EL (cell line): ENCODE measurements at regions not wholly inside any gene's neighbourhood (a gene's known extent, or its start where the extent isn't known, plus 50 kb on each side); places are given as distances from the start of the nearest gene placed in this dataset.

ENCODE experiments used
- DNase-seq: peaks from one replicate; pipeline ENCODE4 v3.0.0-alpha.2; 2016

DNA sequence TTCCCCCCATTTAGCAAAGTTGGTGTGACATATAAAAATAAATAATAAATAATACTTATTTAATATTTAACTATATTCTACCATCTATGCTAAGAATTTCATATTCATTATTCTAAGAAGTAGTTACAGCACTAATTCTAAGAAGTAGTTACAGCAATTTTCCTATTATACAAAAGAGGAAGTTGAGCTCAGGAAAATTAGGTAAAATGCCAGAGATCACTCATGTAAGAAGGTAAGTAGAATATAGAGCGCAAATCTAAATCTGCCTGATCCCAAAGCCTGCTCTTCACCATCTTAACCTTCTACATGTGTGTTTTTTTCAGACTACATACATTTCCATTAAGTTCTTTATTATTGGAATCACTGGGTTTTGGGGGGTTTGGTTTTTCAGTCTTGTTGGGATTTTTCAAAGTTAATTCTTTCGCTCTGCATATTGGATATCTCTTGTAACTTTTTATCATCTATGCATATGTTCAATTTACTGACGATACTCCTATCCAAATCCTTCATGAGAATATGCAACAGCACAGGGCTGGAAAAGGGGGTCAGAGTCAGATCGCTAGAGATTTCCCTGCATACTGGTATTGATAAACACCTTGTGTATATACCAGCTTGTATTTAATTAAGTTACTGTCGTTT lies 852.1 kb downstream of the MAT2B start:
- no peak for DNase-seq

DNA sequence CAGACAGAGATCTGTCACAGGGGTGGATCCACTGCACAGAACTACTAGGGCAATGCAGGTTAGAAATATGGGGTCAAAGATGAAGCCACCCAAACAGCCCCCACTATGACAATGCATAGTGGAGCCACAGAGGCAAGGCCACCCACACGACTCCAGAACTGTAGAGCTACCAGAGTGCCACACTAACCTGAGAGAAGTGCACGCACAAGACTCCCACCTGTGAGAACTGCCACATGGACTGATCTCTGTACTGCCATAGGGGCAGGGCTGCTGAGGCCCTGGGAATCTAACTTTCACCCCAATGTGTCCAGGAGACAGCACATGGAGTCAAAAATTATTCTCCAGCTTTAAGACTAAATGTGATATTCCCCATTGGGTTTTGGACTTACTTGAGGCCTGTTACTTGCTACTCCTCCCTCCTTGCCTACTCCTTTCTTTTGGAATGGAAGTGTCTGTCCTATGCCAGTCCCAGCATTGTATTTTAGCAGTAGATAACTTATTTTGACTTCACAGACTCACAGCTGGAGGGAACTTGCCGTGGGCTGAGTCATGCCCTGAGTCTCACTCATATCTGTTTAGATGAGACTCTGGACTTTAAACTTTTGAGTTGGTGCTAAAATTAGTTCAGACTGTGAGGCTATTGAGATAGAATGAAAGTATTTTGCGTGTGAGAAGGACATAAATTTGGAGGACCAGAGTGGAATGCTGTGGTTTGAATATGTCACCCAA lies 853.3 kb downstream of the MAT2B start:
- no peak for DNase-seq

DNA sequence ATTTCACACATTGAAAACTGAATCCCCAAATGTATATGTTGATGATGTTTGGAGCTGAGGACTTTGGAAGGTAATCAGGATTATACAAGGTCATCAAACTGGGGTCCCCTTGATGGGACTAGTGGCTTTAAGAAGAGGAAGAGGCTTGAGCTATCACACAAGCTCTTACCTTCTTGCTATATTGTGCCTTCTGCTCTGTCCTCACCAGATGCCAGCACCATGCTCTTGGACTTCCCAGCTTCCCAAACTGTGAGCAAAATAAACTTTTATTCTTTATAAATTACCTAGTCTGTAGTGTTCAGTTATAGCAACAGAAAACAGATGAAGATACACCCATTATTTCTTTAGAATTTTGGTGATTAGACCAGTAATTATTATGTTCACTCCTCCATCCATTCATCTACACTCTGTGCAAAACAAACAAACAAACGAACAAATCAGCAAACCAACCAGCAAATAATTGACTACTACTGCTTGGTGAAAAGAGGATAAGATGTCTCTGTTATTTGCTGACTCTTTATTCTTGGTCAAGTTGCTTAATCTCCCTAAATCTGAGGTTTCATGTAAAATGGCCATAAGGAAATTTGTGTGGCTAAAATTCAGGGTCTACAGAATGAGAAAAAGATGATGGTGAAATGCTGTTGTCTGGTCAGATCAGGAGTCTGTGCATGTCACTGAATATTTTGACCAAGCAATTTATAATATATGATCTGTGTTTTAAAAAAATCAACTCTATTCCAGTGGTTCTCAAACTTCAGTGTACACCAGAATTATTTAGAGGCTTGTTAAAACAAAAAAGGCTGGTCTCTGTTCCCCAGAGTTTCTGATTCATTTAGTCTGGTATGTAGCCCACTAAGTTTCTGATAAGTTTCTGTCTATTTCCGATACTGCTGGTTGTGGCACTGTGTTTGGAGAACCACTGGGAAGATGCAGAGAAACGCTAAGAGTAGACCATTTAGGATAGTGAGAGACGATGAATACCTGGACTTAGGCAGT lies 854.1 kb downstream of the MAT2B start:
- no peak for DNase-seq

DNA sequence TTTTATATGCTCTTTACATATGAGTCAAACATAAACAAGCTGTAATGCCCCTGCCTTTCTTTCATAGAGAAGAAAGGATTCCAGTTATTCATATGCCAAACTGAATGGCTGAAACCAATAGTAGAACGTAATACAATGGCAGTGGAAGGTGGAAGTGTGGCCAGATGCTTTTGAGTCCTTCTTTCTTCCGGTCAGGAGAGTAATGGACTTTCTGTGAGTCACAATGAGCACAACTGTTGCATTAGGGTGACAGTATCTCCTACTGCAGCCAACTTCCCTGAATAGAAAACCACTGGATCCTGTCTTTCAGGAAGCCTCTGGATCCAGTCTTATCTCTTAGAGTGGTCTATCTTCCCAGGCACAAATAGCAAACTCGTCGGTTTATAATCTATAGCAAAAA lies 855.2 kb downstream of the MAT2B start:
- DNase-seq, result no peak

DNA sequence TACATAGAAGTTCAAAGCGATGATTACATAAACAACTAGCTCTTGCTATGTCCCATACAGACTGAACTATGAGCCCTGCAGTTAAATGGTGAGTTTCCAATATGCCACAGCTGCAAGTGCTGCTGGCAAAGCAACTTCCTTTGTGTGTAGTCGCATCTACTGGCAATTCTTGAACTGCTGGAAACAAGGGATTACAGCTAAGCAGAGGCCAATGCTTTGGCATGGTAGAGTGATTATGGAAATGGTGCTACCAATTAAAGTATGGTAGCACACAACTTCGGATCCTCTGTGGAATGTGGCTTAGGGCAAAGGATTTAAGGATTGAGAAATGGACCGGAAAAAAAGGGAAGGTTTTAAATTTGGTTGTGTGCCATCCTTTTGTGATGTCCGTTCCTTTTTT lies 856.6 kb downstream of the MAT2B start:
- no peak for DNase-seq

DNA sequence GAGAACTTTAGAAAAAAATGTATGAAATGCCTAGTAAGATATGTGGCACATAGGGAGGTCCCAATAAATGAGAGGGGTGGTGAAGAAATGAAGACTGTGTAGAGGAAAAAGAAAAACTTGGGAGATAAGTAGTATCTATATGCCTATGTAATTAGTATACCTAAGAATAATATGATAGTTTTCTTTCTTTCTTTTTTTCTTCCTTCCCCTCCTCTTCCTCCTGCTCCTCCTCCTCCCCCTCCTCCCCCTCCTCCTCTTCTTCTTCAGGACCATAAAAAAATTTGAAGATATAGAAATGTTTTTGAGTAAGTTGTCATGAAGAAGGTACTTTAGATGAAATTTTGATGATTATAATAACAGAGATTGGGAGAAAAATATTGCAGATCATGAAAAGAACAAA lies 857.4 kb downstream of the MAT2B start:
- no peak for DNase-seq

DNA sequence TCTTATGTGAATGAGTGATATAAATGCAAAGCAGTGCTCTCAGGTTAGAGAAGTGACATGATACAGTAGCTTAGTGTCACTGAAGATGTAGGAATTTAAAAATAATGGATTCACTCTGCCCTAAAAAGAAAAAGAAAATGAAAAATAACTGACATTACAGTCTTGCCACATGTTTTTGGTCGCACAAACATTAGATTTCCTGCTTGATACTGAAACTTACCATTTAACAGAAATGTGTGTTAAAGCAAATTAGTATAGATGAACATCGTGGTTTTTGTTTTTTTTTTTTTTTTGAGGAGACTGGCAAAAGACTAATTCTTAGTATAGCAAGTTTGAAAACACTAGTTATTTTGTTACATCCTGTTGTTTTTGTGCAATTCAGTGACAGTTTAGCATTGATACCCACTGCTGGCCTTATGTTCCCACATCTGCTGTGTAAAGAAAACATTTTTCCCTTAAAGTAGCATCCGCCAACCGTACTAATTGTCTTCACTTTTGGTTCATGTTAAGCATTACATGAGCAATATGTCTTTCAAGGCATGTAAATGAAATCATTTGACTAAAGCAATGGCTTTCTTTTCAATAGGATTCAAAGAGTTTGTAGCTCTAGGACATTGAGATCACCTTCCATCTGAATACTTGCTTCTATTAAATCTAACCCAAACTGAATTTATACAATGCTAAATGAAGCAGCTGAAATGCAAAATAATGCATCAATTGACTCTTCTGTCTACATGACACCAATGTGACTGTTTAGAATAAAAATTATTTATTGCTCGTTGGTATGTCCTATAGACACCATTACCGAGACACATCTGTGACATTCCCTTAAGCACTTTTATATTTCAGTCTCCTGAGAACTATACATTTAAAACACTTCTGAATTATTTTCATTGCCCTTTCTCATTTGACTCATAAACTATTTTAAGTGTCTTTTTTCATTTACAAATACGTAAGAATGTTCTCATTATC lies 859.1 kb downstream of the MAT2B start:
- DNase-seq, result no peak

DNA sequence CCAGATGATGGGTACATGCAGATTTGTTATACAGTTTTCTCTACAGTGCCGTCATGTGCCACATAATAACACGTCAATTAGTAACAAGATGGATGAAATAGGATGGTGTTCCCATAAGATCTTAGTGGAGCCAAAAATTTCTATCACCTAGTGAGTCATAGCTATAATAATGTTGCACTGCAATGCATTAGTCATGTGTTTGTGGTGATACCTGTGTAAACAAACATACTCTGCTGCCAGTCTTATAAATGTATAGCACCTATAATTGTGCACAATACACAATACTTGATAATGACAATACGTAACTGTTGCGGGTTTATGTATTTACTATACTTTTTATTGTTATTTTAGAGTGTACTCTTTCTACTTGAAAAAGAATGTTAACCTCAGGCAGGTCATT lies 865.4 kb downstream of the MAT2B start:
- DNase-seq, result no peak

DNA sequence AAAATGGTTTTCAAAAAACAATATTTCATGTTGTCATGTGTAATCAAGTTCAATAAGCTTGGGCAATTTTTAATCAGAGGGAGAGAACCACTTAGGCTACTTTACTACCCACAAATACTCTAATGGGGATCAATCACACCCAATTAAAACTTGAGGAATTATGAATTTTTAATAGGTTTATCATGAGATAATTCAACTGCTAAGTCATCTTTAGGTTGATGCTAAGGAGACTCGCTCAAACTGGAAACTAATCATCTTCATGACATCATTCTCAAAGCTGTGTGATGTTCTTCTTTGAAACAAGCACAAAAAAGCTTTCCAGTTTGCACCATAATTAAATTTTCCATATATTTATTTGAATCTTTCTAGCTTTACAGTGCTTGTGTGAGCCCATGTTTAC lies 867.5 kb downstream of the MAT2B start:
- DNase-seq, result no peak

DNA sequence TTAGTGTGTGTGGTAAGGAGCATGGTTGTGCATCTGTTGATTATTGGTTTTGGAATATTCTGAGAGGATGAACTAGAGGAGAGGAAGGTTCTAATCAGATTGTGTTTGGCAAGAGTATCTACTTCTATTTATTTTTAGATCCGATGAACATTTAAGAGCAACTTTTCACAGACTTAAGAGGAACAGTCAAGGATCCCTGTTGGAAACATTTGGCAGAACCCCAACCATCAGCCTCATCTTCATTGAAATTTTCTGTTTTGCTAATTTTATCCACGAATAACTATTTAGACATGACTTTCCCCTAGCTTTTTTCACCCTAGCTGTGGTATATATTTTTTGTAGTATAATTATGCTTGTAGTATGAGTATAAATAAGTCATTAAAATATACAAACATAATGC lies 868.5 kb downstream of the MAT2B start:
- DNase-seq, result no peak

DNA sequence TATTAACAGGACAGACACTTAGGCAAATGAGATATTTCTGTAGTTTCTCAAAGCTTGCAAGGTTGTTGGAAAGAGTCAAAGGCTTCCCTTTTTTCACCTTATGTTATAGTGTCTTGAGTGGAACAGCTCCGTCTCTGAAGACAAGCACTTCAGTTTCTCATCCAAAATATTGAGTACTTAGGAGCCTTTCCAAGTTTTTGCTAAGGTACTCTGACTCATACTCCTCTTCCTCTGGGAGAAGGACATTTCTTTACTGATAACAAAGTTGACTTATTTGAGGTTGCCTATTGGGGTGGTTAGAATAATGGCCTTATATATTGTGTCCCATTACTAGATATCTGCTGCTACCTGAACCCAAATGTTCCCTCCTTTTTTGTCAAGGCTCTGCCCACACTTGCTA lies 869.6 kb downstream of the MAT2B start:
- DNase-seq, result no peak

DNA sequence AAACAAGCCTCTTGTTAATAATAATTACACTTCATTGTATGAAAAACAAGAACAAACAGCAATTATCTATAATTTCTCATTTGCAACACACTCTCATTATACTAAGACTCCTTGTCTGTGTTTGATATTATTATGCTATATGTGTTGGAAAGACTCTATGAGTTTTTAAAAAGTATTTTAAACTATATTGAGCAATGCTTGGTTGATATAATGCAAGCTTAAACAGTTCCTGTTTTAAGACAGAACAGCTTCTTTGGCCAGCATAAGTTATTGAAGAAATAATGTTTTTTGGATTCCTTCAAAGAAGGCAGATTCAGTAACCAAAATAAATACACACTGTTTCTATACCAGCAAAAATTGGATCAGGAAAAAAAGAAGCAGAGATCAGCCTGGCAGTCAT lies 871.4 kb downstream of the MAT2B start:
- DNase-seq, result no peak

DNA sequence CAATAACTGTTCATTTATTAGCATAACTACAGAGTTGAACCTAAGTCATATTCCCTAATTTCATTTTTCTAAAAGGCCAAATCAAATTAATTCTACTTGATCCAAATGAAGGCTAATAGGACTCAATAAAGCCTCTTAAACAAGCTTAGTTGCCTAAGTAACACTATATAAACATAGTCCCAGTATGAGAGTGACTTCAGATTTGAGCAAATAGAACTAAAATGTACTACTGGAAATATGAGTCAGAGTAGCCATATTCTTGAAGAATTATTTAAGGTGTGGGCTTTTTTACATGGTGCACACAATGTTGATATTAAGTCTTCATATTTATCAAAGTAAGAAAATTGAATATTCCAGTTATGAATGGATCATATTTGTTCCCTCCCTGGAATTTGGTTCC lies 872.3 kb downstream of the MAT2B start:
- no peak for DNase-seq

DNA sequence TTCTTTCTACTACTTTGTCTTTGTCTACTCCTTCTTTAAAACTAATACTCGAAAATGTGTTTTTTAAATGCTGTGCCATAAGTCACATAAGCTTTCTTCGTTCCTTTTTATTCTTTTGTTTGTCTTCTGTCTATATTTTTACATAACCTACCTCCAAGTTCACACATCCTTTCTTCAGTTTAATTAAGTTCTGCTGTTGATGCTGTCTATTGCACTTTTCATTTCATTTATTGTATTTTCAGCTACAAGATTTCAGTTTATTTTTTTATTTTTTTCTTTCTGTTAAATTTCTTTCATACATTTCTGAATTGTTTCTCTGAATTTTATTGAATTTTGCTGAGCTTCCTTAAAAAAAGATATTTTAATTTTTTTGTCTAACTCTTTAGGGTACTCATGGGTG lies 878.2 kb downstream of the MAT2B start:
- no peak for DNase-seq

DNA sequence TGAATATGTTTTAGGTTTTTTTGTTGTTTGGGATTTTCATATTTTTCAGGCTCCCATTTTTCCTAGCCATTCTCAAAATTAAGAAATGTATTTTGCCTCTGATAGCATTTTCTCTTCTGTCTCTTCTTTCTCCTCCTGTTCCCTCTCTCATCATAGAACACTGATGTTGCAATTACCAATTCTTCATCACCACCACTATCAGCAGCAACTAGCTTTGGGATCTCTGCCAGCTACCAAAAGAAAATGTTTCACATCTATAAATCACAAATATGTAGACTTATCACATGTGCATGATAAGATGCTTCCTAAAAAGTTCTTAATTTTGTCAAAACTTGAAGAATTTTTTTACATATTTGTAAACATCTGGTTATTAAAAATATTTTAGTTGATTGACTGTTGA lies 887.1 kb downstream of the MAT2B start:
- no peak for DNase-seq

DNA sequence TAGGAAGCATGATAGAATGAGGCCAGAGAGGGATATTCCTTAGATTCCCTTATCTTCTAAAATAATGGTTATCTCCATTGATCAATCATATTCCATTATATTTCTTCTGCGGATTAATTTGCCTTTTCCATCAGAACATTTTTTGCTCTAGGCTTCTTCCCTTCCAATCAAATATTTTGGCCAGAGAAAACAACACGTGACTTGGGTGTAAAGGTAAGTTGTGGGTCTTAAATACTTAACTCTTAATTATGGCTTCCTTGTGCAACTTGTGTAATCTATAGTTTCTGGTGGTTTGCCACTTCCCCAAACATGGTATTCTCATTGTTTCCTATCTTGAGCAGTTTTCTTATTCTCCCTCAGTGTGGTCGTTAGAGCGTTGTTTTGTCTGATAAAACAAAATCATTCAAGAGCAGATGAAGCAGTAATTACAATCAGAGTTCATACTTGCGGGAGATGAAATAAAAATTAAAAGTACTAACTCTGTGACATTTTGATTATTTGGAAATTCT lies 889.3 kb downstream of the MAT2B start:
- DNase-seq, result no peak

DNA sequence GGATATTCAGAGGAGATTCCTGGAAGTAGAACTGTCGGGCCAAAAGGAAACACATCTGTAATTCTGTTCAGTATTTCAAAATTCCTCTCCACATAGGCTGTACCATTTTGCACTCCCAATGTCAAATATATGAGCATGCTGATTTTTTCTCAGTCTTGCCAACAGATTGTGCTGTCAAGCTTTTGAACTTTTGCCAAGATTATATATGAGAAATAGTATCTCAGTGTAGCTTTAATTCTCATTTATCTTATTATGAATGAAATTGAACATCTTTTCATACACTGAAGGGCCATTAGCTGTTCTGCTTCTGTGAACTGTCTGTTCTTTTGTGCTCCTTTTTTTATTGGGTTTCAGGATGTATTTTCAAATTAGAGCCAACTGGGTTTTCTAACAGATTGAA lies 907.1 kb downstream of the MAT2B start:
- DNase-seq, result no peak

DNA sequence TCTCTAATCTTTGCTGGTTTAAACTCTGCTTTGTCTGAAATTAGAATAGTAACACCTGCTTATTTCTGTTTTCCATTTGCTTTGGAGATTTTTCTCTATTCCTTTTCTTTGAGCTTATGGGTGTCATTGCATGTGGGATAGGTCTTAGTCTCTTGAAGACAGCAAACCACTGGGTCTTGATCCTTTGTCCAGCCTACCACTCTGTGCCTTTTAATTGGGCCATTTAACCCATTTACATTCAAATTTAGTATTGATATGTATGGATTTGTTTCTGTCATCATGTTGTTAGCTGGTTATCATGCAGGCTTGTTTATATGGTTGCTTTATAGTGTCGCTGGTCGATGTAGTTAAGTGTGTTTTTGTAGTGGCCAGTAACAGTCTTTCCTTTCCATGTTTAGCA lies 914.7 kb downstream of the MAT2B start:
- DNase-seq, result no peak

DNA sequence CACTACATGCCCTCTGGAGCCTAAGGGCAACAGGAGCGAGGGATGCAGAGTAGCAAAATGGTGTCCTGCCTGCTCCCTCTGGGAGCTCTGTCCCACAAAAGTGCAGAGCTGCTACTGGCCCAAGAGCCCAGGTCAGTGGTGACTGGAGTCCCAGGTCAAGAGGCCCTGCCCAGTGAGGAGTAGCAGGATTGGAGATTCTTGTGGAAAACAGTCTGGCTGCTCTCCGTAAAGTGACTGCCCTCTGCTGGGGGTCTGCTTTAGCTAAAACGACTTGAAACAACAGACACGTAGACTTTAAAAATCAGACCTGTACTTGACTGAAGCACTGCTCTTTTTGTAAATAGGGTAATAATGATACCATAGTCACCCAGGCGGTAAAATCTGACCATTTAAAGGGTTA lies 917.0 kb downstream of the MAT2B start:
- no peak for DNase-seq

DNA sequence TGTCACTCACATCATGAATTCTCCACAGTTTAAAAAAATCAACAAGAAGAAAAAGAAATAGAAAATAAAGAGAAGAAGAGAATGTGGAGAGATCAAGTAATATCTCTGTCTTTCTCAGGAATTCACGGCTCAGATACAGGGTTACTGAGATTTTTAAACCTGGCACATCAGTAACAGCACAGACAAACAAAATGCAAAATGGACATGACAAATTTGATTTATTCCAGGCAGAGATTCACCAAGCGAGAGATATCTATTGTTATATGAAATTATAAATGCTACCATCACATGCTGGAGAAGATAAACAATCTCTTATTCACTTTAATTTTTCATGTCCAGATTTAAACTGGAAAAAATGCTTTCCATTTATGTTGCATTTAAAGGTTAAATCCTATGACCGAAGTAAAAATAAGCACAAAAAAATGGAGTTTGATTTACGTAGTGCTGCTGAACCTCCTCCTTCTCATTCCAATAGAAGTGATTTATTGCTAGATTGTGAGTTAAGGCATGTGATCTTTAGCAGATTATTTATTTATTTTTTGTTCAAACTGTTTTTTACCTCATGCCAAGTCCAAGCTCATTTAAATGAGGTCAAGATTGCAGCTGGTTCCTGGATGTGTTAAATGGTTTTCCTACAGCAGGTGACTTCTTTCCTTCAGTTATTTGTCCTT lies 926.4 kb downstream of the MAT2B start:
- DNase-seq, result no peak

DNA sequence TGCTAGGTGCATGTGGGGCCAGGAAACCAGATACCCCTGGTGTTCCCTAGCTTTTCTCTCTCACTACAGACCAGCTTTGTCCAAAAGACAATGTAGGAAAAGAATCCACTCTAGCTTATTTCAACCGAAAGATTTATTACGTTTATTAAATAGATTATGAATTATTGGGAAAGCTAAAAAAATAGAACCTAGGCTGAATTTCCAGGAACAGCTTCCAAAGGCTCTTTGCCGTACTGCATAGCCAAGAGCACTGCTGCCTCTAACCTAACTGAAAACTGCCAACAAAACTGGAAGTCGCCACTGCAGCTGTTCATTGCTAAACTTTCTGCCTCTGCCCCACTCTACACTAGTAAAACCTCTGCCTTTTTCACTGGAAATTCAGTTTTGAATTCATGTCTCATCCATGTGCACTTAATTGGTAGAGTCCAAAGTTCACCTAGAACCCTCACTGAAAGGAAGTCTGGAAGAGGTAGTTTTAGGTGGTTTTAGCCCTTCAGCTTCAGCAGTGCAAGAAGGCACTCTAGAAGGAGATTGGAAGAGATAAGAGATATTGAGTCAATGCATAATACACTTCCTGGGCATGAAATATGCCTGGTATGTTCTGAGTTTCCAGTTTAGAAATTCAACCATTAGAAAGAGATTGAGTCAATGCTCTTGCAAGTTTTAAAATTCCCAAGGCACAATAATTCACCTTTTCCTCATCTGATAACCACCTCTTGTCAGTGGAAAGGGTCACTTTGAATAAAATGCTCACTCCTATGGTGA lies 927.9 kb downstream of the MAT2B start:
- DNase-seq, result no peak
